ENCODE measurements at regions not wholly inside any gene's neighbourhood (a gene's known extent, or its start where the extent isn't known, plus 50 kb on each side); places are given as distances from the start of the nearest gene placed in this dataset.

- Mint-ChIP-seq H3K4me3 (peak overlapping the region; percentile 76), H3K27ac (ENCODE audit: low read depth) (peak overlapping the region; percentile 81), H3K27me3 (no peaks in the 10 kb centered on the region), H3K4me1 (peaks cover 15% of the 10 kb centered on the region), H3K9me3 (no peaks in the 10 kb centered on the region), H3K36me3 (ENCODE audit: insufficient read depth) (peaks cover 2% of the 10 kb centered on the region)
- ATAC-seq (replicated peaks; ENCODE audit: extremely low read depth, poor library complexity, severe bottlenecking) (no peak), DNase-seq (ENCODE audit: low spot score in 2 of 2) (no peak)
Observed at GRCh38 chr14:65229748-65230728, 127.7 kb upstream of the MAX start.

DNA sequence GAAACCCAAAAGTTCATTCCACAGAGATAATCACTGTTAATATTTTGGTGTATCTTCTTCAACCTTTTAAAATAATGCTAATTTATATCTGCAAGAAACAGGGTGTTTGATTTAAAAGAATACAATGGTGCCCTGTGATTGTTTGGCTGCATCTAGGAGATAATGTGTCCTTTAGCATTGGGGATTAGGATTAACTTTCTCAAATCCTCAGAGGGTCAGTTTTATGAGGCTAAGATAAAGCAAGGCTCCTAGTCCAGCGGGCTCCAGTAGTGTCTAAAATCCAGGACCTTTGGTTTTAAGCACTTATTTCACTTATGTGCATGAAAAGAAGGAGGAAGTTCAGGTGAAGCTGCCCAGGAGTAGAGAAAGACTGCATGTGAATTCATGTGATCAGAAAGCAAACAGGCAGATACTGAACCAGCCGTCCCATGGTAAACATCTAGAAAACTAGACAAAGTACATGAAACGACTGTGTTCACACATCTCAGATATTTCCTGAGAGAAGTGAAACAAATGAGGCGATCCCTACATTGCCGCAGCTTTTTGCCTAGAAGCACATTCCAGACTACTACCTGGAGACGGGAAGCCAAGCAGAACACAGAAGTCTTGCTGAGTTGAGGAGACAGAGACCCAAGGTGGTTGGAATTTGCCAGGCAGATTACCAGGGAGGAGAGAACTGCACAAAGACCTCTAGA is 129.1 kb upstream of the MAX start:
- no peak overlapping the region for H3K4me3 Mint-ChIP-seq
- H3K27ac Mint-ChIP-seq (ENCODE audit: low read depth), result no peak overlapping the region

GRCh38 chr14:65234752-65235361 is 132.5 kb upstream of the MAX start:
- no peak for ATAC-seq (replicated peaks; ENCODE audit: extremely low read depth, poor library complexity, severe bottlenecking)
- DNase-seq (ENCODE audit: low spot score in 2 of 2), result no peak
- H3K4me3 Mint-ChIP-seq, result no peak overlapping the region
- peaks cover 2% of the 10 kb centered on the region for H3K36me3 Mint-ChIP-seq (ENCODE audit: insufficient read depth)
- no peak overlapping the region for H3K27ac Mint-ChIP-seq (ENCODE audit: low read depth)
- no peaks in the 10 kb centered on the region for H3K27me3 Mint-ChIP-seq
- no peaks in the 10 kb centered on the region for H3K9me3 Mint-ChIP-seq
- peaks cover 7% of the 10 kb centered on the region for H3K4me1 Mint-ChIP-seq

More for the DNA sequence above, 129.1 kb upstream of the MAX start:
- Mint-ChIP-seq H3K36me3 (ENCODE audit: insufficient read depth) (peaks cover 2% of the 10 kb centered on the region), H3K27me3 (no peaks in the 10 kb centered on the region), H3K9me3 (no peaks in the 10 kb centered on the region), H3K4me1 (peaks cover 15% of the 10 kb centered on the region)
- no peak for ATAC-seq (replicated peaks; ENCODE audit: extremely low read depth, poor library complexity, severe bottlenecking)
- no peak for DNase-seq (ENCODE audit: low spot score in 2 of 2)

- no peaks in the 10 kb centered on the region for H3K36me3 Mint-ChIP-seq (ENCODE audit: insufficient read depth)
- H3K4me3 Mint-ChIP-seq, result no peak overlapping the region
- no peaks in the 10 kb centered on the region for H3K27me3 Mint-ChIP-seq
- DNase-seq (ENCODE audit: low spot score in 2 of 2) (no peak), ATAC-seq (replicated peaks; ENCODE audit: extremely low read depth, poor library complexity, severe bottlenecking) (no peak)
- H3K4me1 Mint-ChIP-seq, result no peaks in the 10 kb centered on the region
- H3K9me3 Mint-ChIP-seq, result no peaks in the 10 kb centered on the region
- no peak overlapping the region for H3K27ac Mint-ChIP-seq (ENCODE audit: low read depth)
Observed at GRCh38 chr14:65237023-65237814, 134.9 kb upstream of the MAX start.

GRCh38 chr14:65237941-65238340 is 135.6 kb upstream of the MAX start:
- DNase-seq (ENCODE audit: low spot score in 2 of 2) (no peak), ATAC-seq (replicated peaks; ENCODE audit: extremely low read depth, poor library complexity, severe bottlenecking) (no peak)
- Mint-ChIP-seq H3K27ac (ENCODE audit: low read depth) (no peak overlapping the region), H3K36me3 (ENCODE audit: insufficient read depth) (no peaks in the 10 kb centered on the region), H3K4me1 (no peaks in the 10 kb centered on the region), H3K27me3 (no peaks in the 10 kb centered on the region), H3K4me3 (no peak overlapping the region), H3K9me3 (no peaks in the 10 kb centered on the region)

DNA sequence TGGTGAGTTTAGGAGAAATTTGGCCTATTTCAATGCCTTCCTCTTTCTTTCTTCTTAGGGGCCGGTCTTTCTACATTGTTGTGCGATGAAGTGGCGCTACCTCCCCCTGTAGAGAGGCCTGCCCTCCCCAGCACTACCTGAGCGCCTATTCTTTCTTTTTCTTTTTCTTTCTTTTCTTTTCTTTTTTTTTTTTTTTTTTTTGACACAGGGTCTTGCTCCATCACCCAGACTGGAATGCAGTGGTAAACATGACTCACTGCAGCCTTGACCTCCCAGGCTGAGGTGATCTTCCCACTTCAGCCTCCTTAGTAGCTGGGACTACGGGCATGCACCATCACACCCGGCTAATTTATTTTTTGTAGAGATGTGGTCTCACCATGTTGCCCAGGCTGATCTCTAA is 136.1 kb upstream of the MAX start:
- no peaks in the 10 kb centered on the region for H3K36me3 Mint-ChIP-seq (ENCODE audit: insufficient read depth)
- H3K9me3 Mint-ChIP-seq, result no peaks in the 10 kb centered on the region
- no peak overlapping the region for H3K4me3 Mint-ChIP-seq
- no peak overlapping the region for H3K27ac Mint-ChIP-seq (ENCODE audit: low read depth)
- DNase-seq (ENCODE audit: low spot score in 2 of 2), result no peak
- ATAC-seq (replicated peaks; ENCODE audit: extremely low read depth, poor library complexity, severe bottlenecking), result no peak
- H3K27me3 Mint-ChIP-seq, result no peaks in the 10 kb centered on the region
- no peaks in the 10 kb centered on the region for H3K4me1 Mint-ChIP-seq

DNA sequence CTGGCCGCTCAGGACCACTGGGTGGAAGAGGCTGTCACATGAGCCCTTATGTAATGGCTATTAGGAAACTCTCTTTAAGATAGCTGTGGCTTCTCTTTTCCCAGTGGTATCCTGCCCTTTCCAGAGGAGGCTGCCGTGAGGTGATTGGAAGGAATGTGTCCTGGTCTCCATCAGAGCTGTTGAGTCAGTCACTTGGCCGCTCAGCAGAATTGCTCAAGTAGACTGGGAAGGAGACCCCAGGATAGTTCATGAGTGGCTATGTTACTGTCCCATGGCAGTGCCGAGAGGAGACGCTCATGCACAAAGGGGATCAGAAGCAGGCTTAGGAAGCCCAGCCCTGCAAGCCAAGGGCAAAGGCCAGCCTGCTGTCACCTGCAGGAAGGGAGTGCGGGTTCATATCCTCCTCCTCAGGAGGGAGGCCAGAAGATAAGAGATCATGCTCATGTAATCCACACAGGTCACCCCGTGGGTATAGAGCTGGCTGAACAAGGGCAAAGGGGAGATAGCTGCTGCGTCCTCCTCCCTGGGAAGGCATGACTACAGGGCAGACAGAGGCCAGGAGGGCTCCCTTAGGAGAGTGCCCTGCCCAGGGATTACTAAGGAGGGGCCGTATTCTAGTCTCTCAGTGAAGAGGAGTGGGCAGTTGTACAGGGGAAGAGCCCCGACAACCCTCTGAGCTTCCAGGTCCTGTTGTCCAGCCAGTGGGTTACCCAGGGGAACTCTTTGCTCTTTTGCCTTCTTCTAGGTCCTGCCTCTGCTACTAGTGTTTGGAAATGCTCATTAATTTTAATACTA is 137.0 kb upstream of the MAX start:
- ATAC-seq (replicated peaks; ENCODE audit: extremely low read depth, poor library complexity, severe bottlenecking) (no peak), DNase-seq (ENCODE audit: low spot score in 2 of 2) (no peak)
- no peaks in the 10 kb centered on the region for H3K27me3 Mint-ChIP-seq
- no peak overlapping the region for H3K4me3 Mint-ChIP-seq
- no peaks in the 10 kb centered on the region for H3K9me3 Mint-ChIP-seq
- H3K27ac Mint-ChIP-seq (ENCODE audit: low read depth), result no peak overlapping the region
- H3K4me1 Mint-ChIP-seq, result no peaks in the 10 kb centered on the region
- no peaks in the 10 kb centered on the region for H3K36me3 Mint-ChIP-seq (ENCODE audit: insufficient read depth)

DNA sequence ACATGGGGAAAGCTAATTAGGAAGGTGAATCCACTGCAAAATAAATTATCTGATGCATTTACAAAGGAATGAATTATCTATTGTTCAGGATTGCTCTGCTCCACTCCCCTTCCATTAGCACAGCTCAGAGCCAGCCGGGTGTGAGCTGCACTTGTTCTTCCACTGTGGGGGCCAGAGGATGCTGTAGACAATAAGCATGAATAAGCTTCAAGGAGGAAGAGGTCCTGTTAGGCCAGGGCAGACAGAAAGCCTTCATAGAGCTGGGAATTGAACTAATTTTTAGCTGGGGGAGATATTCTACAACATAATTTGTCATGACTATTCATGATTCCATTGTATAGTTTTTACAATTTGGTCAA is 137.6 kb upstream of the MAX start:
- Mint-ChIP-seq H3K36me3 (ENCODE audit: insufficient read depth) (no peaks in the 10 kb centered on the region), H3K4me1 (no peaks in the 10 kb centered on the region), H3K9me3 (no peaks in the 10 kb centered on the region), H3K27me3 (no peaks in the 10 kb centered on the region), H3K27ac (ENCODE audit: low read depth) (no peak overlapping the region), H3K4me3 (no peak overlapping the region)
- ATAC-seq (replicated peaks; ENCODE audit: extremely low read depth, poor library complexity, severe bottlenecking) (no peak), DNase-seq (ENCODE audit: low spot score in 2 of 2) (no peak)

- Mint-ChIP-seq H3K27ac (ENCODE audit: low read depth) (no peak overlapping the region), H3K36me3 (ENCODE audit: insufficient read depth) (no peaks in the 10 kb centered on the region), H3K4me1 (no peaks in the 10 kb centered on the region), H3K4me3 (no peak overlapping the region), H3K27me3 (no peaks in the 10 kb centered on the region), H3K9me3 (no peaks in the 10 kb centered on the region)
- DNase-seq (ENCODE audit: low spot score in 2 of 2) (no peak), ATAC-seq (replicated peaks; ENCODE audit: extremely low read depth, poor library complexity, severe bottlenecking) (no peak)
Observed at GRCh38 chr14:65241125-65241752, 138.9 kb upstream of the MAX start.

- H3K9me3 Mint-ChIP-seq, result no peaks in the 10 kb centered on the region
- no peaks in the 10 kb centered on the region for H3K27me3 Mint-ChIP-seq
- H3K27ac Mint-ChIP-seq (ENCODE audit: low read depth), result no peak overlapping the region
- H3K4me3 Mint-ChIP-seq, result no peak overlapping the region
- H3K36me3 Mint-ChIP-seq (ENCODE audit: insufficient read depth), result no peaks in the 10 kb centered on the region
- ATAC-seq (replicated peaks; ENCODE audit: extremely low read depth, poor library complexity, severe bottlenecking) (no peak), DNase-seq (ENCODE audit: low spot score in 2 of 2) (no peak)
- no peaks in the 10 kb centered on the region for H3K4me1 Mint-ChIP-seq
Observed at GRCh38 chr14:65242732-65243134, 140.4 kb upstream of the MAX start.

DNA sequence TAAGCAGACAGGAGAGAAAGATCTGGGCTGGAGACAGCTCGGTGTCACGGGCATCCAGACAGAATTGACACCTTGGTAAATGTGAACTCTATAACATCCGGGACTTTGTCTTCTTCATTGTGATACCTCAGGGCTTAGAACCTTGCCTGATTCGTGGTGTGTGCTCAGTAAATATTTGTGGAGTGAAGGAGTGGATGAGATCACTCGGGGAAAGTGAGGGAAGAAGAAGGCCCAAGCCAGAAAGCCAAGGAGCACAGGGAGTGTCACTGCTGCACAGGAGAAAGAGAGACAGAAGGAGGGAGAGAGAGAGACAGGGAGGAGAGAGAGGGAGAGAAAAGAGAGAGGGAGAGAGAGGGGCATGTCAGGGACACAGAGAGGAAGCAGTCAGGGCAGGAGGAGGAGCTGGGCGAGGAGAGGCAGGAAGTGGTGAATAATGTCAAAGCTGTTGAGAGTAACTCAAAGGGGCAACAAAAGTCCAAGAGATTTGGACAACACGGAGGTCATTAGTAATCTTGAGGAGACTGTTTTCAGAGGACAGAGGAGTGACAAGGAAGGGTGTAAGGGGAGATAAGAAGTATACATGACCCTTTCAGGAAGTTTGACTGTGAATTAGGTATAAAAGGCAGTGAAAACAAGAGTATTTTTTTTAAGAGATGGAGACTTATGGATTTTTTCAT is 141.6 kb upstream of the MAX start:
- no peak overlapping the region for H3K4me3 Mint-ChIP-seq
- H3K36me3 Mint-ChIP-seq (ENCODE audit: insufficient read depth), result no peaks in the 10 kb centered on the region
- H3K9me3 Mint-ChIP-seq, result no peaks in the 10 kb centered on the region
- ATAC-seq (replicated peaks; ENCODE audit: extremely low read depth, poor library complexity, severe bottlenecking) (no peak), DNase-seq (ENCODE audit: low spot score in 2 of 2) (no peak)
- H3K27me3 Mint-ChIP-seq, result no peaks in the 10 kb centered on the region
- H3K27ac Mint-ChIP-seq (ENCODE audit: low read depth), result no peak overlapping the region
- no peaks in the 10 kb centered on the region for H3K4me1 Mint-ChIP-seq
